ENCODE measurements at regions not wholly inside any gene's neighbourhood (a gene's known extent, or its start where the extent isn't known, plus 50 kb on each side); places are given as distances from the start of the nearest gene placed in this dataset.

GRCh38 chr5:154612666-154613065, 134.6 kb upstream of the HAND1 start:
- no peak for DNase-seq
- TF ChIP-seq POLR2A (IDR thresholded peaks at IDR 0.05) (no peak), CTCF (IDR thresholded peaks at IDR 0.05) (no peak)
- Histone ChIP-seq H3K36me3 (no peaks in the 10 kb centered on the region), H3K9me3 (no peaks in the 10 kb centered on the region), H3K4me3 (no peak overlapping the region), H3K27me3 (peaks cover 0 to 80% (median 2%) of the 10 kb centered on the region in 4 donors), H3K27ac (no peak overlapping the region), H3K4me1 (peaks cover 9 to 25% (median 12%) of the 10 kb centered on the region in 3 donors)
- intact Hi-C loops (cut with DNase I), result no loop called here
- 44 to 62% methylated on average over 5 of the region's 5 CpGs for WGBS, 2 donors

GRCh38 chr5:154611341-154611767, 133.3 kb upstream of the HAND1 start:
- WGBS, 2 donors, result 5% methylated on average over 18 to 23 of the region's 23 CpGs
- H3K27me3 ChIP-seq, result peaks cover 0 to 90% (median 2%) of the 10 kb centered on the region in 4 donors
- DNase-seq, result no peak

GRCh38 chr5:154610321-154611154, 132.5 kb upstream of the HAND1 start:
- TF ChIP-seq CTCF (IDR thresholded peaks at IDR 0.05) (peak in 5 of 6 experiments; percentile 72 to 90 (median 79)), POLR2A (IDR thresholded peaks at IDR 0.05) (no peak)
- peak overlapping the region; percentile 13 to 59 (median 26) for H3K4me3 ChIP-seq
- 0 to 5% methylated on average over 23 to 28 of the region's 50 CpGs for WGBS, 2 donors
- no peaks in the 10 kb centered on the region for H3K9me3 ChIP-seq
- H3K4me1 ChIP-seq, result peaks cover 9 to 25% (median 12%) of the 10 kb centered on the region in 3 donors
- H3K27ac ChIP-seq, result no peak overlapping the region
- H3K36me3 ChIP-seq, result no peaks in the 10 kb centered on the region
- DNase-seq, result peak; percentile 4
- peaks cover 0 to 96% (median 2%) of the 10 kb centered on the region in 4 donors for H3K27me3 ChIP-seq
- intact Hi-C loops (cut with DNase I), result no loop called here

More at GRCh38 chr5:154611341-154611767, 133.3 kb upstream of the HAND1 start:
- no peak overlapping the region for H3K27ac ChIP-seq
- H3K4me3 ChIP-seq, result peak overlapping the region in 2 of 4 donors; percentile 34 to 59
- intact Hi-C loops (cut with DNase I), result no loop called here
- peaks cover 9 to 25% (median 12%) of the 10 kb centered on the region in 3 donors for H3K4me1 ChIP-seq
- no peak for TF ChIP-seq CTCF (IDR thresholded peaks at IDR 0.05)
- TF ChIP-seq POLR2A (IDR thresholded peaks at IDR 0.05), result no peak
- H3K9me3 ChIP-seq, result no peaks in the 10 kb centered on the region
- H3K36me3 ChIP-seq, result no peaks in the 10 kb centered on the region

GRCh38 chr5:154609251-154609650, 131.2 kb upstream of the HAND1 start:
- Histone ChIP-seq H3K27ac (no peak overlapping the region), H3K4me3 (no peak overlapping the region), H3K9me3 (no peaks in the 10 kb centered on the region), H3K4me1 (peaks cover 9 to 28% (median 13%) of the 10 kb centered on the region in 3 donors), H3K36me3 (no peaks in the 10 kb centered on the region), H3K27me3 (peaks cover 0 to 95% (median 4%) of the 10 kb centered on the region in 4 donors)
- DNase-seq, result no peak
- WGBS, 2 donors, result 41 to 64% methylated on average over 3 of the region's 3 CpGs
- no peak for TF ChIP-seq POLR2A (IDR thresholded peaks at IDR 0.05)
- no peak for TF ChIP-seq CTCF (IDR thresholded peaks at IDR 0.05)
- intact Hi-C loops (cut with DNase I), result loop anchor here (5.0 kb wide), 1 partner anchor 142 kb away; no protein-coding TSS in a partner anchor

- intact Hi-C loops (cut with DNase I), result loop anchor here (5.0 kb wide), 1 partner anchor 141 kb away; no protein-coding TSS in a partner anchor
- H3K4me3 ChIP-seq, result no peak overlapping the region
- H3K36me3 ChIP-seq, result no peaks in the 10 kb centered on the region
- no peak overlapping the region for H3K27ac ChIP-seq
- 38 to 40% methylated on average over 3 to 5 of the region's 7 CpGs for WGBS, 2 donors
- H3K4me1 ChIP-seq, result peaks cover 9 to 33% (median 18%) of the 10 kb centered on the region in 3 donors
- no peak for TF ChIP-seq CTCF (IDR thresholded peaks at IDR 0.05)
- TF ChIP-seq POLR2A (IDR thresholded peaks at IDR 0.05), result no peak
- peaks cover 0 to 95% (median 6%) of the 10 kb centered on the region in 4 donors for H3K27me3 ChIP-seq
- no peak for DNase-seq
- no peaks in the 10 kb centered on the region for H3K9me3 ChIP-seq
Measured at GRCh38 chr5:154608531-154609011, 130.5 kb upstream of the HAND1 start.

Data from esophagus squamous epithelium (tissue), 5 donors.